ENCODE measurements at regions not wholly inside any gene's neighbourhood (a gene's known extent, or its start where the extent isn't known, plus 50 kb on each side); places are given as distances from the start of the nearest gene placed in this dataset.
A peak's percentile ranks its signal among the peaks of the same experiment; 100 is the strongest.

DNA sequence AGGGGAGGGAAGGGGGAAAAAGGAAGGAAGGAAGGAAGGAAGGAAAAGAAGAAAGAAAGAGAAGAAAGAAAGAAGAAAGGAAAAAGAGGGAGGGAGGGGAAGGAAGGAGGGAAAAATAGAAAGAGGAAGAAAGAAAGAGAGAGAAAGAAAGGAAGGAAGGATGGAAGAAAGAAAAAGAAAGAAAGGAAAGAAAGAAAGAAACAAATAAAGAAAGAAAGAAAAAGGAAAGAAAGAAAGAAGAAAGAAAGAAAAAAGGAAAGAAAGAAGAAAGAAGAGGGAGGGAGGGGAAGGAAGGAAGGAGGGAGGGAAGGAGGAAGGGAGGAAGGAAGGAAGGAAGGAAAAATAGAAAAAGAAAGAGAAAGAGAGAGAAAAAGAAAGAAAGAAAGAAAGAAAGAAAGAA lies 315.8 kb upstream of the PIK3C3 start:
- no peak overlapping the region for H3K4me3 ChIP-seq (ENCODE audit: low read depth, low read length)

DNA sequence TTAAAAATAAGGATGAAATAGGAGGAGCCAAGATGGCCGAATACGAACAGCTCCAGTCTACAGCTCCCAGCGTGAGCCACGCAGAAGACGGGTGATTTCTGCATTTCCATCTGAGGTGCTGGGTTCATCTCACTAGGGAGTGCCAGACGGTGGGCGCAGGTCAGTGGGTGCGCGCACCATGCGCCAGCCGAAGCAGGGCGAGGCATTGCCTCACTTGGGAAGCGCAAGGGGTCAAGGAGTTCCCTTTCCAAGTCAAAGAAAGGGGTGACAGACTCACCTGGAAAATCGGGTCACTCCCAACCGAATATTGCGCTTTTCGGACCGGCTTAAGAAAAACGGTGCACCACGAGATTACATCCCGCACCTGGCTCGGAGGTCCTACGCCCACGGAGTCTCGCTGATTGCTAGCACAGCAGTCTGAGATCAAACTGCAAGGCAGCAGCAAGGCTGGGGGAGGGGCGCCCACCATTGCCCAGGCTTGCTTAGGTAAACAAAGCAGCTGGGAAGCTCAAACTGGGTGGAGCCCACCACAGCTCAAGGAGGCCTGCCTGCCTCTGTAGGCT lies 323.2 kb upstream of the PIK3C3 start:
- peak overlapping the region; percentile 29 for H3K4me3 ChIP-seq (ENCODE audit: low read depth, low read length)

DNA sequence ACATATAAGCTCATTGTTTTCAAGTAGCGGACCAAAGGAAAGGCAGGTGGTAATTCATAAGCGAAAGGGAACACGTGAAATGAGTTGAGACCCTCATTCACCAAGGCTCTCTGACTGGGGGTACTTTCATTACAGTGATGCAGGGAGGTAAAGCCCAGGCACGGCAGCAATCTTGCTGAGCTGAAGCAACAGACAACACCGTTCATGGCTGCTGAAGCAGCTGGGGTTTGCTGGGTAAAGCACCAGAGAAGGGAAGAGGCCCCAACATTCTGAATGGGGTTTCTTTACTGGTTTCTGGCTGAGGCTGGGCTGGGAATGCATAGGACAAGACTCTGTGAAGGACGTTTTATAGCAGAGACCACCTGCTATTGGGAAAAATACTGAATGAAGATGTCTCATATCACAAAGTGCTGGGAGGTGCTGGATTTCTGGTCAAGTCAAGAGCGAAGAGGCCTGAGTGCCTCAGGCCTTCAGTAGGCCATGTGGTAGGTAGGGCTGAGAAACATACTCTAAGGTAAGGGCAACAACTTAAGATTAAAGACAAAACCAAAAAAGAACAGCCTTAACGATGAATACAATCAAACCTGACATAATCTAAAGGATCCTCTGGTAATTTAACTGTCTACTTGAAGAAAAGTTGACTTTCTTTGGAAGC lies 324.7 kb upstream of the PIK3C3 start:
- H3K4me3 ChIP-seq (ENCODE audit: low read depth, low read length), result no peak overlapping the region

DNA sequence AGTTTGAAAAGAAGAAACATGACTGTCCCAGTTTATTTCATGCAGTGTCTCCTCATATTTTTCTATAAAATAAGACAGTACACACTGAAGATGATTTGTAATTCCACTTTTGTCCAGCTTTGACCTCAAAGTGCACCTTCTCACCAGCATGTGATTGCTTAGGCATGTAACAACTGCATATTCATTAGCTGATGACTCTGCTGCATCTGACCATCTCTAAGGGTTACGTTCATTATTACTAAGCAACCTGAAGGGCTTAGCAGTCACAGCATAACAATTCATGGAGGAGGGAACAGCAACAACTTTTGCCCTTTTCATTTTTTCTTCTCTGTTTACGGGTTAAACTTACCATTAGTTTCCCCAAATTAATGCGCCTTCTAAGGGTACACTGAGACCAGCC lies 330.6 kb upstream of the PIK3C3 start:
- H3K4me3 ChIP-seq (ENCODE audit: low read depth, low read length), result no peak overlapping the region

DNA sequence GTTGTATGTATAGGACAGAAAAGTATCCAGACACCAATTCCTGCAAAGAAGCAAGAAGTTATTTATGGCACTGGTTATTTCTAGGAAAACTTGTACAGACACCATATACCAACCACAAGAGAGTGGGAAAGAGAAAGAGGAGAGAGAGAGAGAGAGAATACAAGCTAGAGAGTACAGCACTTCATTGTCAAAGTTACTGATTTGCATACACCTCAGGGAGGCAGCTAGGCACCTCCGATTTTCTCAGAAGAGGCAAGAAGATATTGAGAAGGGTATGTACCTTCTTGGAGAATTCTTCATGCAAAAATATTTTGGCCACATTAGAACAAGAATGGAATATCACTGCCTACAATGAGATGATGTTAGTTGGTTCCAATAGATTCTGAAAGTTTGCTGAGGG lies 333.9 kb upstream of the PIK3C3 start:
- H3K4me3 ChIP-seq (ENCODE audit: low read depth, low read length), result no peak overlapping the region

DNA sequence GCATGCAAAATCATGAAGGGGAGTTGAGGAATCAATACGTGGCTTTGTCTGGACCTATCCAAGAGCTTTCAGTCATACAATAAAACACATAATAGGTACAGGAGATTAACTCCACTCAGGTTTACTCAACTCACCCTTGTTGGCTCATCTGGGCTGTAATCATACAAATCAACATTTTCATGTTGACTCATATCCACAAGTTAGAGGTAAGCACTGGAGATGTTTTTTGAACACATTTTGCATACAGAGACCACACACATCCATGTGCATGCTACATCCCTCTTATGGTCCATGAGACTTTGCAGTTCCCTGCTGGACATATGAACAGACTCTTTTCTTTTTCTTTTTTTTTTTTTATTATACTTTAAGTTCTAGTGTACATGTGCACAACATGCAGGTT lies 336.9 kb upstream of the PIK3C3 start:
- H3K4me3 ChIP-seq (ENCODE audit: low read depth, low read length), result no peak overlapping the region

DNA sequence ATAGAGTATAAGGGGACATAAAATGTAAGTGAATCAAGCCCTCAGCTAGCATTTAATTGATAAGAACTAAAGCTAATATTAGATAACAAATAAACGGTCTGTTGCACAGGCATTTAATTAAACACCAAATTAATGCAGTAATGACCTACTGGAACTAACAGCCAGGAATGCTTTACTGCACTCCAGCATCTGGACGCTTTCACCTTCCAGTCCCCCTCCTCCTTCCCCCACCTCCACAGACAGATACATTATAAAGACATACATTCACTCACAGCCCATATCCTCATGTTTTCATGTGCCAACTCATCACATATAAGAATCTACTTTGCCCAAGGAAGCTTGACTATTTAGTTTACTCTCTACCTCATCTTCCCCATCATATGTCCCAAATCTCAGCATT lies 337.4 kb upstream of the PIK3C3 start:
- H3K4me3 ChIP-seq (ENCODE audit: low read depth, low read length), result no peak overlapping the region

DNA sequence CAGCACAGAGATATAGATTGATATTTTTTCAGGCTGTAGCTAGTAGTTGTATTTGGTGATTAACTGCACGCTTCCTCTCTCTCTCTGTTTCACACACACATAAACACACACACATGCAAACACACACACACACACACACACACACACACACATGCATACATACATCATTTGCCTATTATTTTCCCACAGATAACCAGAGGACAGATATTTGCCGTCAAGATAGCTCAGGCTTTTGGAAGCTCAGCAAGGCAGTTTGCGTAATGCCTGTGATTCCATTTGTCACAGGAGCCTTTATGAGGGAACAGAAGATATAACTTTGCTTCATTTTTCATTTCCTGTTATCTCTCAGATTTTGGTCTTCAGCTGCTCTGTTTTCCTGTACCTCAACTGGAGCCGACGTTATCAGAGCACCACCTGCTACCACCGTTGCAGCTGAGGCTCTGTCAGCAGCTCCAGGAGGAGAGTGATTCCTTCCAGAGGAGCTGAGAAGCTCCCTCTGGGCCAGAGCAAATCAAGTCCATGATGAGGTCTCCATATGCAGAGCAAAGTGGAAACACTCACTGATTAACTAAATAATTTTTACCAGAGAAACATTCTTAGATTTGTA lies 341.9 kb upstream of the PIK3C3 start:
- no peak overlapping the region for H3K4me3 ChIP-seq (ENCODE audit: low read depth, low read length)

DNA sequence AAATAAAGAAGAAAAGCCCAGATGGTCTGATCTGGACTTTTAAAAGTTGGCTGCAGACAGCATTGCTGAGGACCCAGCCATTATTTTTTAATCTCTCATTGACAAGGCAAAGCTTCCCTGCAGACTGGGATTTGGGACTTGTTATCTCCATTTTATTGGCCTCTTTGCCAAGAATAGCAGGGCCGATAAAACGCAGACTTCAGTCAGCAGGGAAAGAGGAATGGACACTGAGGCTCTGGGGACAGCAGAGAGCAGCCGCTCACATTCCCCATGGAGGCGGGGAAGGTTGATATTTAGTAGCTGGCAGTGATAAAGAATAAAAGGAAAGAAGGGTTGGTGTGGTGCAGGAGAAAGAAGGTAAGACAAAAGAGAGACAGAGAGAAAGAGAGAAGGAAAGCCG lies 350.1 kb upstream of the PIK3C3 start:
- H3K4me3 ChIP-seq (ENCODE audit: low read depth, low read length), result no peak overlapping the region

DNA sequence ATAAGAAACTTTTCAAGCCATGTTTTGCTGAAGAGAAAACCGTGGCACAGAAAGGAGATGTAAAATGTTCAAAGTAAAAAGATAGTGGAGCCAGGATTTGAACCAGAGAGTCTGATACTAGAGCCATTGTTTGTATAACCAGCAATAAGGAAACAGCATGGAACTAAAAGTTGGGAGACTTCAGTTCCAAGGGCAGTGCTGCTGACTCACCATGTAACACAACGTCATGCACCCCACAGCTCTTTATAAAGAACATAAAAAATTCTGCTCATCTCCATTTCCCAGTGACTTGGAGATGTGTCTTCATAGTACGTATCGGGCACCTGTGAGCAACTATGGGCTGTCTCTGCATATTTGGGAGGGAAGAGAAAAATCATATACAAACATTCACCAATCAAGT lies 353.0 kb upstream of the PIK3C3 start:
- H3K4me3 ChIP-seq (ENCODE audit: low read depth, low read length), result no peak overlapping the region

DNA sequence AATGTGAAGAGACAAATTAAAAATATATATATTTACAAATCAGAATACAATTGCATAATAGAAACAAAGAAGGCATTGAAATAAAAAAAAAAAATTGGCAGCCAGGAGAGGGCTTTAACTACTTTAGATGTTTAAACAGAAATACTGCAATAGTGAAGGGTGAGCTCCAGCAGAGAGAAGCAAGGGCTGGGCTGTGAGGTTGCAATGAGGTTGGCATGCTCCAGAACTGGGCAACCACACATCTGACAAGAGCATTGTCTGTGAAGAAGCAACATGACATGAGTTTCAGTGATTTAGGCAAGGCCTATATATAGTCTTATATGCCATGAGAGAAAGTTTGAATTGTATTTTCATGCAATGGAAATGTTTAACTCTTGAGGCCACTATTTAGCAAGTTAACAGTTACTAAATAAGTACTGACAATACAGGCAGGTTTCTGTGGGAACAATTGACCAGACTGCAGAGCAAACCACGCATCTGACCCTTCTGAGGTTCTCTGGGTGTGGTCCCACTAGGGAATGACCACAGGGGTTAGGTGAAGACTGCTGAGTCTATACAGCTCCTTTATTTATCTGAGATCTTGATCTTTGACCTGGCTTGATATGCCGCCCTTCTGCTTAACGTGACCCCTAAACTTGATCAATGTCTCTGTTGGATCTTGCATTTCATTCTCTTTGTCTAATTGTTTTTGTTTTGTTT lies 354.2 kb upstream of the PIK3C3 start:
- no peak overlapping the region for H3K4me3 ChIP-seq (ENCODE audit: low read depth, low read length)

DNA sequence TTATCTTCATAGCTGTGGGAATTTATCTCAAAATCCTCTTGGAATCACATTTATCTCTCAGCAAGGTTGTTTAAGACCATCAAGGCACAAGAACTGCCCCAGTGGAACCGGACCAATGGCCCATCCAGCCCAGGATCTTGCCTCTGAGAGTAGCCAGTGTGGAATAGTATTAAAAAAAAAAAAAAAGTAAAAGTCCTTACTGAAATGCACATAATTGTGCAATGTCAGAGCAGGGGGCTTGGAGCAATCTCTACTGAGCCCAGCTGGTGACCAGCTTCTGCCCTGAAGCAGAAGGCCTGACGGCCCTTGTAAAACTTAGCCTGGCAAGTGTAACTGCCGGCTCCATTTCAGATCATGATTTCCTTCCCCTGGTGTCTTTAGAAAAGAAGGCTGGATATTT lies 355.6 kb upstream of the PIK3C3 start:
- no peak overlapping the region for H3K4me3 ChIP-seq (ENCODE audit: low read depth, low read length)

DNA sequence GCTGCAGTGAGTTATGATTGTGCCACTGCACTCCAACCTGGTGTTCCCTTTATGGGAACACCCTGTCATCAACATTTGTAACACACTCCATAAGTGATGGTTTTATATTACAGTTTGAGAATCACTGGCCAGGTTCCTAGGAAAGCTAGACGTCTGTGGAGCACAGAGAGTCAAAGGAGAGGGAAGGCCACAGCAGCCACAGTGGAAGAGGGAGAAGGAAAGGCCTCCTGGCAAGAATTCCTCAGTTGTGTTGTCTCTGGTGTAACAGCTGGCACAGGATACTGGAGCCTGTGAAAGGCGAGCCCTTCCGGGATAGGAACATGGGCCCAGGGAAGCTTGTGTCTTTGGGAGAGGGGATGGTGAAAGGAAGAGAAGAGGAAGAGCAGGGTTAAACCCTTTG lies 360.5 kb upstream of the PIK3C3 start:
- H3K4me3 ChIP-seq (ENCODE audit: low read depth, low read length), result no peak overlapping the region

DNA sequence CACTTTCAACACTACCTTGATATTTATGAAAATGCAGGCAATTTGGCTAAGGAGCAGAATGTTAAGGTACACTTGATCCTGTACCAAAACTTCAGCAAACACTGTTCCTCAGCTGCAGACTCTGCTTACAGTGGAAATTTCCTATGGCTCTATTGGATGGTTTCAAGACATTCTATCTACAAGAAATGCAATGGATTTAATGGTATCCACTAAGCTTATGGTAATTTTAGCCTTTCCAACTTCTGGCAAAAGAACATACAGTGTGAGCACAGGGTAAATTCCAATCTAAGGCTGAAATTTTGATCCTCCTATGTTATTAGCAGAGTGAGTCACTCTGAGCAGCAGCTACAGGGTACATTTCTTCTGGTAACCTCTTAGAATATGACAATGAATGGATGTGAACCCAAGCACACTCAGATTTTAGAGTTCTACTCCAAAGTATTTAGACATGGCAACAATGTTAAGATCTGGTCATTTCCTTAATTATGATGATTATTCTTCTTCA lies 361.8 kb upstream of the PIK3C3 start:
- no peak overlapping the region for H3K4me3 ChIP-seq (ENCODE audit: low read depth, low read length)

DNA sequence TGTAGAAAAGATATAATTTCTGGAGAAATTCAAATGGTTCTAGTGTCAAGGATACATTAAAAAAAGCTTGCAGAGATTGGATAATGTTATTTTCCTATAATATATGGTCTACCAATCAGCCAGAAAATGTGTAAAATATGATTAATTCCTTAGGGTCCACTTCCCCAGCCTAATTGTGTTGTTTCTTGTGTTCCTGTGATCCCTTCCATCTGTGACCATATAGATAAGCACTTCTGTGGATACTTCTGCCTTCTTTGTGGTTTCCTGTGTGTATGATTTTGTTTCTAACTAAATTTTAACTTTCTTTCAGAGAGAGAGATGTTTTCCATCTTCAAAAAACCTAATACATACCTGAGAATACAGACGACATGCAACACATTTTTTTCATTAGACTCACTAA lies 367.1 kb upstream of the PIK3C3 start:
- no peak overlapping the region for H3K4me3 ChIP-seq (ENCODE audit: low read depth, low read length)

DNA sequence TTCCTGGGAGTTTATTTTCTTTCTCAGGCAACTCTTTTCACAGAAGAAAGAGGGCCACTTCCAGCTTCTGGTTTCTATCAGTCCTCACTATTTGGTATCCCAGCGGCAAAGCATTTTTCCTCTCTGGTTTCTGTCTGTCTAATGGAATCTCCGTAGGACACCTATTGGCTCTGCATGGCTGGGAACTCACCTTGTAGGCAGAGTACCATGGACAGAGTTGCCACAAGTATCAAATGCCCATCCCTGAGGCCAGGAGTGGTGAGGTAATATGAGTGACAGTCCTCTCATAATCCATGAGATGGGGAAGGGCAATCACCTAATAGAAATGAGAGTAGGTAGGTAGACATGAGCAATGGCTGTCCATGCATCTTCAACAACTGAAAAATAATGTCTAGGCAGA lies 369.5 kb upstream of the PIK3C3 start:
- H3K4me3 ChIP-seq (ENCODE audit: low read depth, low read length), result no peak overlapping the region

DNA sequence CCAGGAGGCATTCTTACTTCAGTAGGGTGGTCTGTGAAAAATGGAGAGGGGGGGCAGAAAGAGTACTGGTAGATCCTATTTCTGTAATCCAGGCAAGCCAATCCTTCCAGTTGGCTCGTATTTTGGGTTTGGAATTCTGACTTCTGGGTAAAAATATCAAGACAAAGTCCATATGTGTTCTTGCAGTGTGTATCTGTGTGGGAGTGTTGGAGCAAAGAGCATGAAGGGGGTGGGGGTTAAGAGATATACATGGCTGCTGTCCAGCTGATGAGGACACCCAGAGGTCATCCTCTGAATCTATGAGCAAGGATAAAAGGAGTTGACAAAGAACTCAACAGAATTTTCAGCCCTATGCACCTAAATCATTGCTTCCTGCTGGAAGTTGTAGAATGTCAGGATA lies 375.8 kb upstream of the PIK3C3 start:
- H3K4me3 ChIP-seq (ENCODE audit: low read depth, low read length), result no peak overlapping the region

DNA sequence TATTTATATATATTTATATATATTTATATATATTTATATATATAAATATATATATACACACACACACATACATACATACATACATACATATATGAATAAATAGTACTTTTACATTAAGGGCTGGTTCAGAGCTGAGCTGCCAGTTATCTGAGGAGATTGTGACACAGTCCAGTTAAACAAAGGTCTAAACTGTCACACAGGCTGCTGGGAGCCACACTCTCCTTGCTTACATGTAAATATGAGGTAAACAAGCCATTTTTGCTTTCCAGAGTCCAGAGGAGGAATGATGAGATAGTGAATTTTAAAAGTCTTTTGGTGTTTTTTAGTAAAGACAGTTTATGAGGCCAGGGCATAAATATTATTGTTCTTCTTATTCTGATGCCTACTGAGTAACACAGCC lies 377.5 kb upstream of the PIK3C3 start:
- H3K4me3 ChIP-seq (ENCODE audit: low read depth, low read length), result no peak overlapping the region

DNA sequence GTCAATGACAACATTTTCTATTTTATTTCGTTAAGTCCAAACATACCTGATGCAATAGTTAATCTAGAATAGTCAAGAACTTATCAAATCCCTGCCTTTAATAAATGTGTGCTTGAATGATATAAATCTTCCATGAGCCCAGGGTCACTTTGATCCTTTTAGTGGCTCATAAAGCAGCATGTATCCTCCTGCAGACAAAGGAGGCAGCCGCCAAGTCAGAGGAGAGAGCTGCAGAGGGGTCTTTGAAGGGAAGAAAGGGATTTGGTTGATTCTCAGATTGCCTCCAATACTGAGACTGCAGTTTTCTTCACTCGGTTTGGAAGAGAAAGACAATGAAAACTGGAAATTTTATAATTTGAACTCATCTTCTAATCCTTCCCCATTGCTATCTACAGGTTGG lies 378.4 kb upstream of the PIK3C3 start:
- no peak overlapping the region for H3K4me3 ChIP-seq (ENCODE audit: low read depth, low read length)

DNA sequence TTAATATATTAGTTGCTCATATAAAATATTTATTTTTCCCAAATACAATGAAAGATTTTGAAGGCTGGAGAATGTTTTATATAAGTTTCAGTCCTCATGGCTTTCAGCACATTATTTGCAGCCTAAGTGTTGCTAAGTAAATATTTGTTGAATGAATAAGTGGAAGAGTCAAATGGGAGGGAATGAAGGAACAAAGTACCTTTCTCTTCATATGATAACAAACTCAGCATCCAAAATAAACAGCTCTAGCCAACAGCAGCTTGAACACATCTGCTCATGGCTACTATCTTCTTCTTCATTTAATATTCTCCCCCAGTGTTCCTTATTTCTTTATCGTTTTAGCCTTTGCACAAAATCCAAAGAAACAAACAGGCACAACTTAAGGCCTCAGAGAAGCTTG lies 385.2 kb upstream of the PIK3C3 start:
- H3K4me3 ChIP-seq (ENCODE audit: low read depth, low read length), result no peak overlapping the region

DNA sequence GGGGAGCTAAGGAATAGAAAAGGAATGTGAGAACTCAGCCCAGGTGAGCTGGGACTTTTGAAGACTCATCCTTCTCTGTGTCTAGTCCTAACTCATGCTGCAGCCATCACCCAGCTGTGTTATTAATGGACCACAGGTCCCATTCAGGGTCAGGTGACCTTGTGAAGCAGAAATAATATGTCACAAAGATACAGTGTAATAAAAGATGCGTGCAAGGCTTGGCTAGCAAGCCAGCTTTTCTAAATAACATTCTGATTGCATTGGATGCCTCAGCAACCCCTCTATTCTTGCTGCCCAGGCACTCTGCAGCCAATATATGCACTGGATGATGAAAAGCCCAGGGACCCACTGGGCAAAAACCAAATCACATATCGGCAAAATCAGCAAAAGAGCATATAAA lies 393.1 kb upstream of the PIK3C3 start:
- no peak overlapping the region for H3K4me3 ChIP-seq (ENCODE audit: low read depth, low read length)

DNA sequence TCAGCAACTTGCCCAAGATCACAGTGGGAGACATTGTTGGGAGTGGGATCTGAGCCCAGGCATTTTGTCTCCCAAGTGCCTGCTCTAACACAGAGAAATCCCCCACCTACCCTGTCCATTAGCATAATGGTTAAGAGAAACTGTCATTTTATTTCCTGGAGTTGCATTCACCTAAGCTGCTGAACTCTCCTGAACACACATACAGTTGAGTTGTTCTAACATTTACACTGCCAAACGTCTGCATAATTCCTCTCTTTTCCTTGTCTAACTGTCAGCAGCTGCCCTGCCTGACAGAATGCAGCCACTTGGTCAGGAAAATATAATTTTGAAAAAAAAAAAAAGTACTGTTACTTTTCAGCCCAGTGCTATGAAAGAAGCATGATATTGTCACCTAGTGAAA lies 396.3 kb upstream of the PIK3C3 start:
- no peak overlapping the region for H3K4me3 ChIP-seq (ENCODE audit: low read depth, low read length)
